Liver (tissue), 8 donors: ENCODE measurements at regions not wholly inside any gene's neighbourhood (a gene's known extent, or its start where the extent isn't known, plus 50 kb on each side); places are given as distances from the start of the nearest gene placed in this dataset.

ENCODE experiments used
- DNase-seq: peaks from one replicate; pipeline ENCODE4 v3.0.0-alpha.2; 2017; ENCODE audit warnings: low spot score
- H3K27ac ChIP-seq, 2 donors: one replicate each; pipeline ENCODE4 v1.7.0; 2013; ENCODE audit warnings: inconsistent platforms in 2 of 2, low read length in 2 of 2, control low read depth in 1 of 2, low read depth in 1 of 2, mild to moderate bottlenecking in 1 of 2
- H3K27me3 ChIP-seq, 4 donors: one replicate each; pipeline versions ENCODE4 v1.6.1 to v1.7.0; 2013; ENCODE audit warnings: low read length in 3 of 4, inconsistent platforms in 1 of 4, mild to moderate bottlenecking in 1 of 4, moderate library complexity in 1 of 4; ENCODE audit not compliant: control insufficient read depth in 4 of 4, insufficient read depth in 4 of 4
- H3K36me3 ChIP-seq, 4 donors: one replicate each; pipeline versions ENCODE4 v1.6.1 to v1.7.0; 2013; ENCODE audit warnings: low read length in 3 of 4, mild to moderate bottlenecking in 3 of 4, low read depth in 1 of 4, moderate library complexity in 1 of 4; ENCODE audit not compliant: control insufficient read depth in 4 of 4, insufficient read depth in 3 of 4
- H3K4me1 ChIP-seq, 4 donors: one replicate each; pipeline versions ENCODE4 v1.6.1 to v1.7.0; 2013; ENCODE audit warnings: low read length in 3 of 4, mild to moderate bottlenecking in 3 of 4, moderate library complexity in 1 of 4; ENCODE audit not compliant: control insufficient read depth in 4 of 4, insufficient read depth in 4 of 4
- H3K4me3 ChIP-seq, 3 donors: one replicate each; pipeline versions ENCODE4 v1.6.1 to v1.7.0; 2013; ENCODE audit warnings: low read length in 3 of 3, control low read depth in 1 of 3, low read depth in 1 of 3, mild to moderate bottlenecking in 1 of 3
- H3K9ac ChIP-seq, 2 donors: one replicate each; pipeline ENCODE4 v1.7.0; 2013; ENCODE audit warnings: low read length in 2 of 2, mild to moderate bottlenecking in 2 of 2, moderate library complexity in 2 of 2, control low read depth in 1 of 2, low read depth in 1 of 2
- H3K9me3 ChIP-seq, 4 donors: one replicate each; pipeline versions ENCODE4 v1.6.1 to v1.7.0; 2013; ENCODE audit warnings: low read length in 3 of 4; ENCODE audit not compliant: control insufficient read depth in 4 of 4
- ATF3 ChIP-seq: IDR thresholded peaks from 2 replicates; pipeline ENCODE4 v1.6.1; 2016; ENCODE audit warnings: antibody characterized with exemption
- EGR1 ChIP-seq, 2 donors: IDR thresholded peaks; 2 replicates each; pipeline ENCODE4 v1.6.1; 2016 to 2018; ENCODE audit warnings: antibody characterized with exemption in 2 of 2, low read depth in 2 of 2
- FOXA1 ChIP-seq: IDR thresholded peaks from 2 replicates; pipeline ENCODE4 v1.6.1; 2016; ENCODE audit warnings: antibody characterized with exemption
- FOXA2 ChIP-seq: IDR thresholded peaks from 2 replicates; pipeline ENCODE4 v1.6.1; 2016; ENCODE audit warnings: antibody characterized with exemption
- GABPA ChIP-seq, 2 donors: IDR thresholded peaks in 1 of 2; conservative IDR thresholded peaks in 1 of 2; 2 replicates each; pipeline ENCODE4 v1.6.1; 2016; ENCODE audit warnings: antibody characterized with exemption in 2 of 2, mild to moderate bottlenecking in 1 of 2, moderate library complexity in 1 of 2
- HNF4A ChIP-seq, 2 donors: conservative IDR thresholded peaks; 2 replicates each; pipeline ENCODE4 v1.6.1; 2016; ENCODE audit warnings: antibody characterized with exemption in 2 of 2, mild to moderate bottlenecking in 2 of 2
- HNF4G ChIP-seq: IDR thresholded peaks from 2 replicates; pipeline ENCODE4 v1.6.1; 2016; ENCODE audit warnings: antibody characterized with exemption
- JUND ChIP-seq, 2 donors: IDR thresholded peaks; 2 replicates each; pipeline ENCODE4 v1.6.1; 2016; ENCODE audit warnings: antibody characterized with exemption in 2 of 2
- MAX ChIP-seq: IDR thresholded peaks from 2 replicates; pipeline ENCODE4 v1.6.1; 2016; ENCODE audit warnings: antibody characterized with exemption
- NR2F2 ChIP-seq: IDR thresholded peaks from 2 replicates; pipeline ENCODE4 v1.6.1; 2016; ENCODE audit warnings: antibody characterized with exemption
- RAD21 ChIP-seq, 2 donors: IDR thresholded peaks; 2 replicates each; pipeline ENCODE4 v1.6.1; 2016; ENCODE audit warnings: antibody characterized with exemption in 2 of 2, mild to moderate bottlenecking in 2 of 2
- REST ChIP-seq: IDR thresholded peaks from 2 replicates; pipeline ENCODE4 v1.6.1; 2016; ENCODE audit warnings: antibody characterized with exemption, mild to moderate bottlenecking
- RXRA ChIP-seq, 2 donors: IDR thresholded peaks; 2 replicates each; pipeline ENCODE4 v1.6.1; 2017 to 2018; ENCODE audit warnings: antibody characterized with exemption in 2 of 2, mild to moderate bottlenecking in 1 of 2
- SP1 ChIP-seq: IDR thresholded peaks from 2 replicates; pipeline ENCODE4 v1.6.1; 2018; ENCODE audit warnings: antibody characterized with exemption, mild to moderate bottlenecking
- TAF1 ChIP-seq: conservative IDR thresholded peaks from 2 replicates; pipeline ENCODE4 v1.6.1; 2016; ENCODE audit warnings: antibody characterized with exemption, mild to moderate bottlenecking
- YY1 ChIP-seq: IDR thresholded peaks from 2 replicates; pipeline ENCODE4 v1.6.1; 2016; ENCODE audit warnings: antibody characterized with exemption, mild to moderate bottlenecking
- ZBTB33 ChIP-seq: IDR thresholded peaks from 2 replicates; pipeline ENCODE4 v1.6.1; 2016; ENCODE audit warnings: antibody characterized with exemption
- WGBS: extraction: QIAGEN DNeasy Blood & Tissue Kit; methylation state at CpG from one replicate; pipeline ENCODE4 v1.1.7; 2013; 5-methylcytosine and 5-hydroxymethylcytosine counted together
- TF ChIP-seq, protein P1 (sequence below): fragments of 150-350 bp; IDR thresholded peaks from 2 replicates; pipeline ENCODE4 v1.5.1; 2017; ENCODE audit warnings: improper control_type of control experiment, low read depth, low read length; ENCODE audit not compliant: missing input control
- donor health status: healthy.
- donor health status: healthy.
- donor health status: healthy.
- donor health status: healthy.
- donor health status: healthy.

- no peak for TF ChIP-seq FOXA2
- TF ChIP-seq MAX, result no peak
- TF ChIP-seq TAF1, result no peak
- no peak for TF ChIP-seq FOXA1
Measured at GRCh38 chr1:182295697-182296096, 95.9 kb downstream of the GLUL start (continued).

DNA sequence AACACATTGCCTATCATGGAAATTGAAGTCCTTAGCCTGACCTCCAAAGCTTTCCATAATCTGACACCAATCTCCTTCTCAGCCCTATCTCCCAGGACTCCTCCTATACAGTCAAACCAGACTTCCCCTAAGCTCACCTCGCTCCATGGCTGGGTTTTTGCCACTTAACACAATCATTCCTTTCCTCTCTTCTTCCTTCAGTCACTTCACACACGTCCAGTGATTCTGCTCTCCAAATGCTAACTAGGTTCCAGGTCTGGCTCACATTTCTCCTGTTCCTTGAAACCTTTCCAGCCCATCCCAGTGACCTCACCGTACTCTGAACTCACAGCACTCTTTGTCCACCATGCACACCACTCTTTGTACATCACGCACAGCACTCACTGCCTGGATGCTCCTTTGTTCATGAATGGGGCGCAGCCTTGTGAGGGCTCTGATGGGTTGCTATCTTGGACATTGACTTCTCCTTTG lies 98.4 kb downstream of the GLUL start:
- TF ChIP-seq, protein P1, sequence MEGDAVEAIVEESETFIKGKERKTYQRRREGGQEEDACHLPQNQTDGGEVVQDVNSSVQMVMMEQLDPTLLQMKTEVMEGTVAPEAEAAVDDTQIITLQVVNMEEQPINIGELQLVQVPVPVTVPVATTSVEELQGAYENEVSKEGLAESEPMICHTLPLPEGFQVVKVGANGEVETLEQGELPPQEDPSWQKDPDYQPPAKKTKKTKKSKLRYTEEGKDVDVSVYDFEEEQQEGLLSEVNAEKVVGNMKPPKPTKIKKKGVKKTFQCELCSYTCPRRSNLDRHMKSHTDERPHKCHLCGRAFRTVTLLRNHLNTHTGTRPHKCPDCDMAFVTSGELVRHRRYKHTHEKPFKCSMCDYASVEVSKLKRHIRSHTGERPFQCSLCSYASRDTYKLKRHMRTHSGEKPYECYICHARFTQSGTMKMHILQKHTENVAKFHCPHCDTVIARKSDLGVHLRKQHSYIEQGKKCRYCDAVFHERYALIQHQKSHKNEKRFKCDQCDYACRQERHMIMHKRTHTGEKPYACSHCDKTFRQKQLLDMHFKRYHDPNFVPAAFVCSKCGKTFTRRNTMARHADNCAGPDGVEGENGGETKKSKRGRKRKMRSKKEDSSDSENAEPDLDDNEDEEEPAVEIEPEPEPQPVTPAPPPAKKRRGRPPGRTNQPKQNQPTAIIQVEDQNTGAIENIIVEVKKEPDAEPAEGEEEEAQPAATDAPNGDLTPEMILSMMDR, result no peak
- TF ChIP-seq MAX, result peak; percentile 15
- peak; percentile 77 for TF ChIP-seq YY1
- TF ChIP-seq SP1, result peak; percentile 87
- TF ChIP-seq ATF3, result peak; percentile 68
- TF ChIP-seq HNF4G, result peak; percentile 52
- TF ChIP-seq NR2F2, result no peak
- TF ChIP-seq RAD21 (IDR thresholded peaks at IDR 0.05), result peak; percentile 53 to 67
- peak; percentile 94 to 100 for TF ChIP-seq RXRA (IDR thresholded peaks at IDR 0.05)
- TF ChIP-seq FOXA1, result no peak
- TF ChIP-seq JUND (IDR thresholded peaks at IDR 0.05), result peak; percentile 86 to 88
- TF ChIP-seq REST, result peak; percentile 90
- TF ChIP-seq HNF4A (conservative IDR thresholded peaks at IDR 0.05), result peak; percentile 85 to 96
- peak; percentile 35 for TF ChIP-seq FOXA2
- TF ChIP-seq EGR1 (IDR thresholded peaks at IDR 0.05; ENCODE audit: low read depth in 2 of 2), result peak in 1 of 2 donors; percentile 57
- TF ChIP-seq ZBTB33, result peak; percentile 64
- TF ChIP-seq GABPA (IDR thresholded peaks at IDR 0.05 in 1 of 2, conservative IDR thresholded peaks at IDR 0.05 in 1 of 2), result no peak
- TF ChIP-seq TAF1, result peak; percentile 94
- peak overlapping the region in 2 of 3 donors; percentile 5 to 55 for H3K4me3 ChIP-seq

More for the DNA sequence above, 98.4 kb downstream of the GLUL start:
- Histone ChIP-seq H3K4me1 (peaks cover 9 to 58% (median 35%) of the 10 kb centered on the region in 4 donors), H3K36me3 (no peaks in the 10 kb centered on the region), H3K27ac (peak overlapping the region; percentile 93 to 96), H3K9ac (peak overlapping the region in 1 of 2 donors; percentile 81), H3K27me3 (no peaks in the 10 kb centered on the region), H3K9me3 (no peaks in the 10 kb centered on the region)
- WGBS, result 35% methylated on average over 5 of the region's 5 CpGs
- no peak for DNase-seq
